Adipose tissue (tissue), 3 donors: ENCODE measurements at regions not wholly inside any gene's neighbourhood (a gene's known extent, or its start where the extent isn't known, plus 50 kb on each side); places are given as distances from the start of the nearest gene placed in this dataset.

Experiments used
- H3K27ac ChIP-seq: one replicate; pipeline ENCODE4 v1.5.1; 2013; ENCODE audit warnings: low read depth, low read length
- WGBS, 3 donors: extraction: QIAGEN DNeasy Blood & Tissue Kit; methylation state at CpG; one replicate each; pipeline ENCODE4 v1.1.7; 2013; 5-methylcytosine and 5-hydroxymethylcytosine counted together
- donor health status: healthy with polysubstance abuse.
- donor health status: Bipolar disorder and iron deficiency.
- donor health status: healthy.

GRCh38 chr1:56424744-56425493 is 154.4 kb downstream of the PLPP3 start:
- WGBS, 3 donors, result 52 to 76% (median 57%) methylated on average over 6 of the region's 6 CpGs
- peak overlapping the region; percentile 5 for H3K27ac ChIP-seq

DNA sequence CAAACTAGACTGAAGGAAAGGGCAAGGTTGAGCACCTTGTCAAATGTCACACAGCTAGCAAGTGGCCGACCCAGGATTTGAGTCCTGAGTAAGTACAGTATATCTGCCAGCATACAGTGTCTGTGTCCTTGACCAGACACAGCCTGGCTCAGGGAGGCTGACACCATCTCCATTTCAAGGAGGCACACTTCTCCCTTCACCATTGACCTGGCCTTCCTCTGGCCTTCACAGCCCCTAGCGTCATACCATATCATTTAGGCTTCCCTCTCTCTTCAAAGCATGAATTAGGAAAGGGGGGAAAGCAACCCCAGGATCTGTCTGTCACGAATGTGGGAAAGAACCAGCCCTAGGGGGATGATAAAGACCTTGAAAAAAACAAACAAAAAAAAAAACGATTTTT is 155.6 kb downstream of the PLPP3 start:
- WGBS, 3 donors, result 58 to 85% (median 82%) methylated on average over 4 of the region's 4 CpGs

DNA sequence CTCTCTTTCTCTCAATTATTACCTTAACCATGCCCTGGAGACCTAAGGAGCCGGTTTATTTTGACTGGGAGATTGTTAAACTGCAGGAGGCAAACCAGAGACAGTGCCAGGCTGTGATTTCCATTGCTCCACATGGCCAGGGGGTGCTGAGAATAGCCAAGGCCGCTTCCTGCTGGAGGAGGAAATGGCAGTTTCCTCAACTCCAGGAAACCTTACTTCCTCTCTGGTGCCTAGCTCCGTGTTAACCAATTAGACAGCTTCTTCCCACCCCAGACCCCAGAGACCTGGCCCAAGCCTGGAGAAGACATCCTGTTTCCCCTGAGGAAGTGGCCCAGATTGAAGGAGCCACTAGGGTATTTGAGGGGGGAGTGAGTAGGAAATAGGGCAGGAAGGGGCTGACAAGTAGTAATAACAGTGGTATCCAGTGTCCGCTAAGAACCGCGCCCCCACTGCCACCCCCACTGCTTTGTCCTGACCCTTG is 161.2 kb downstream of the PLPP3 start:
- WGBS, 3 donors, result 57 to 92% (median 63%) methylated on average over 6 of the region's 6 CpGs
- H3K27ac ChIP-seq, result no peak overlapping the region

More for the DNA sequence above, 155.6 kb downstream of the PLPP3 start:
- no peak overlapping the region for H3K27ac ChIP-seq

DNA sequence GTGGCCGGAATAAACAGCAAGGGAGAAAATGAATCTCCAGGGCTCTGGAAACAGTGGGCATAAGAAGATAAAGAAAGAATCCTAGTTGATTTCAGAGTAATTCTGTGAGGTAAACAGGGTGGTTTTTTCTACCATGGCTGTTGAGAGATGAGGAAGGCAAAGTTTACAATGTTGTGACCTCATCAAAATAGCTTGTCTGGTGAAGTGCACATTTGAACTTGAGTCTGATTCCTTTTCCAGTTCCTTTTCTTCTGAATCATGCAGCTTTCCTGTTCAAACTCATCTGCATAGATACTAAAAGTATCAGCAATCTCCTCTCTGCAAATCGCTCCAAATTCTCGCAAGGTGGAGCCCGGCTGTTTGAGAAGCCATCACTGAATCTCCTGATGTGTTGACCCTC is 161.7 kb downstream of the PLPP3 start:
- 75 to 82% (median 76%) methylated on average over 4 of the region's 4 CpGs for WGBS, 3 donors
- H3K27ac ChIP-seq, result no peak overlapping the region

GRCh38 chr1:56416495-56416894 is 162.9 kb downstream of the PLPP3 start:
- WGBS, 3 donors, result 64 to 74% (median 65%) methylated on average over 2 of the region's 2 CpGs
- H3K27ac ChIP-seq, result no peak overlapping the region

- no peak overlapping the region for H3K27ac ChIP-seq
- 92 to 93% (median 92%) methylated on average over 4 of the region's 4 CpGs for WGBS, 3 donors
Measured at GRCh38 chr1:56415720-56416119, 163.6 kb downstream of the PLPP3 start.

DNA sequence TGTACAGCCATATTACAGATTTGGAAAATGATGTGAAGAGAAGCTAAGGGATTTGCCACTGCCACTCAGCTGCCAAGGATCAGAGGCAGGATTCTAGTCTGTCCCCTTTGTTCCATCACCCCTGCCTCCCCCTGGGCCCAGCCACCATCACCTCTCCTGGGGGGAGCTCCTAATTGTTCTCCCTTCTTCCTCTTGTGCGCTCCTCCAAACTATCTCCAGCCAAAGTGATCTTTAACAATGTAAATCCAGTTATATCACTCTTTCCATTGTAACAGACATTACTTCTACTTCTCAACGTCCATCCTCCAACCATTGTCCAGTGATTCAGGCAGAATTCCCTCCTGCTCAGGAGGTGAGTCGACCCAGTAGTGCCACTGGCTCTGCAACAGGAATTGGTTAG is 164.1 kb downstream of the PLPP3 start:
- whole genome bisulfite sequencing, 3 donors, result 65 to 80% (median 79%) methylated on average over 3 of the region's 3 CpGs
- H3K27ac ChIP-seq, result no peak overlapping the region

- 21 to 75% (median 72%) methylated on average over 9 of the region's 9 CpGs for WGBS, 3 donors
- no peak overlapping the region for H3K27ac ChIP-seq
Measured at GRCh38 chr1:56414728-56415224, 164.6 kb downstream of the PLPP3 start.

DNA sequence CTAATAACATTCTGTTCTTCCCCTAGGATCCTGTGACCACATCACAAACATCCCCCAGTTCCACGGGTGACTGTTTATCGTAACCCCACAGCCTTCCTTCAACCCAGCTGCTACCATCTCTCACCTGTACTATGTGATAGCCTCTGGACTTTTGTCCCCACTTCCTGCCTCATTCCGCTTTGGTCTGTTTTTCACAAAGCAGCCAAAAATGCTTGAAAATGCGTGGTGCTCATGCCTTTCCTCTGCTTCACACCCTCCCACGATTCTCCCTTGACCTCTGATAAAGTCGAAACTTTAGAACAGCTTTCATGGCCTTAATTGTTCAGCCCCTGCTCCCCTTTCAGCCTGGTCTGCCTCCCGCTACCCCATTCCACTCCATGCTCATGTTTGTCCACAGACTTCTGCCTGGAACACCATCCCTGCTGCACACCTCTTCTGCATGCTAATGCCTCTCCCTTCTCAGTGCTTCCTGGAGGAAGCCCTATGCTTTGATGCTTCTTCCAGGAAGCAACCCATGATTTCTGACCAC is 165.6 kb downstream of the PLPP3 start:
- 65 to 71% (median 67%) methylated on average over 7 of the region's 7 CpGs for WGBS, 3 donors
- no peak overlapping the region for H3K27ac ChIP-seq

GRCh38 chr1:56411484-56412180 is 167.7 kb downstream of the PLPP3 start:
- WGBS, 3 donors, result 57 to 75% (median 64%) methylated on average over 13 of the region's 13 CpGs
- no peak overlapping the region for H3K27ac ChIP-seq

- H3K27ac ChIP-seq, result no peak overlapping the region
- WGBS, 3 donors, result 74 to 88% (median 81%) methylated on average over 2 of the region's 2 CpGs
Measured at GRCh38 chr1:56411021-56411420, 168.3 kb downstream of the PLPP3 start.

- H3K27ac ChIP-seq, result no peak overlapping the region
- 89 to 94% (median 91%) methylated on average over 3 of the region's 3 CpGs for WGBS, 3 donors
Measured at GRCh38 chr1:56410405-56410804, 169.0 kb downstream of the PLPP3 start.

DNA sequence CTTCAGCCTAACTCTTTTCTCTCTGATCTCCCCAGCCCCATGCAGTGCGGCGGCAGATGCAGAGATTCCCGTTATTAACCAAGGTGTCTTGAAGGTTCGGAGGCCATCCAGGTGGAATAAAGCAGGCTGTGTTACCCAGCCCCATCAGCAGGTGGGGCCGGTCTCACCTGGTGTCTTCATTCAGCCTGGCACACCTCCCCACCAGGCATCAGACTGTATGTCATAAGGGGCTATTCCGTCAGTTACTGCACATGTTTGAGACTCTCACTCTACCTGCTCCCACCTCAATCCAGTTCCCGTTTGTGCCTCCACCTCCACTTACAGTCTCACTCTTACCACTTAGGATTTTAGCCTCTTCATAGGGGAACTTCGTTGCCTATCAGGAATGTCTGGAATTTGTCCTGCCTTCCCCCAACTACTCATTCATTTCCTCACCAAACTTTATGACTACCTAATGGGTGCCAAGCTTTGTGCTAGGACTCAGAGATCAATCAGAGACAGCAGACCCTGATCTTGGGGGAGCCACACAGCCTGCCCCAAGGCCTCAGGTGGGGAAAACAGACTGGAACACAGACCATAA is 170.2 kb downstream of the PLPP3 start:
- 58 to 87% (median 84%) methylated on average over 8 of the region's 8 CpGs for WGBS, 3 donors
- no peak overlapping the region for H3K27ac ChIP-seq

GRCh38 chr1:56406821-56407220 is 172.5 kb downstream of the PLPP3 start:
- WGBS, 3 donors, result 96% methylated on average over 2 of the region's 2 CpGs

DNA sequence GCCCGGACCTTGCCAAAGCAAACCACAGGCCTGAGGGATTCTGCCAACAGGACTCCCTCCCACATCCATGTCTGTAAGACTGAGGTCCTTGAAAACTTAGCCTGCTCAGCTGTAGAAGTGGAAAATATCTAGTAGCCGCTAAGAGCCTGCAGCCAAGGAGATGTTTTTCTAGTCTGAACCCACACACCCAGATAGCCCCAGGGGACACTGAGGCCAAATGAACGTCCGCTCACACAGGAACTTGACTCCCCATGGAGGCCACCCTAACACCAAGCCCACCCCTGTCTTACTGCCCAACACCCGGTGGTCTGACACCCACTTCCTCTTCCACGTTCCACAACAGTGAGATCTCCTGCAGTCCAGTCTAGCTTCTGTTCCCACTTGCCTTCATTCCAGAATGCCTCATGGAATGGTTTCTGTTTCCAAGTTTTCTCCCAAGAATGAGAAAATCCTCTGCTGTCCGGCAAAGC is 174.8 kb downstream of the PLPP3 start:
- WGBS, 3 donors, result 48 to 73% (median 60%) methylated on average over 7 of the region's 7 CpGs

More at GRCh38 chr1:56406821-56407220, 172.5 kb downstream of the PLPP3 start:
- H3K27ac ChIP-seq, result no peak overlapping the region

DNA sequence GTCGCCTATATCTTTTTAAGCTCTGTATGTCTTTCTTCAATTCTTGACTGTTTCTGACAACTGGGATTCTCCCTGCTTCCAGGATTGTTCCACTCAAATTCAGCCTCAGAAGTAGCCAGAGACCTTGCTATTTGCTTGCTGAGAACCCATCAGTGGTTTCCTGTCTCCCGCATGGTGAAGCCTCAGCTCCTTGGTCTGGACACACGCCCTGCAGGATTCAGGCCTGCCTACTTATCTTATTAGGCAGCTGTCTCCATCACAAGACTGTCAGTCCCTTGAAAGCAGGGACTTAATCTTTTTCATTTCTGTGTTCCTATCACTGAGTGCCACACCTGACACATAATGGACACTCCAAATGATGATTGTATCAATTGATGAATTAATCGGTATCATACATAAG is 175.3 kb downstream of the PLPP3 start:
- no peak overlapping the region for H3K27ac ChIP-seq
- 66 to 73% (median 71%) methylated on average over 4 of the region's 4 CpGs for WGBS, 3 donors

More for the DNA sequence above, 174.8 kb downstream of the PLPP3 start:
- no peak overlapping the region for H3K27ac ChIP-seq

- 64 to 90% (median 89%) methylated on average over 4 of the region's 4 CpGs for WGBS, 3 donors
- no peak overlapping the region for H3K27ac ChIP-seq
Measured at GRCh38 chr1:56403321-56403720, 176.0 kb downstream of the PLPP3 start.

- 81 to 84% (median 83%) methylated on average over 1 of the region's 1 CpG for WGBS, 3 donors
- H3K27ac ChIP-seq, result no peak overlapping the region
Measured at GRCh38 chr1:56401191-56401590, 178.2 kb downstream of the PLPP3 start.

- no peak overlapping the region for H3K27ac ChIP-seq
Measured at GRCh38 chr1:56400526-56400925, 178.8 kb downstream of the PLPP3 start.
